ENCODE measurements at regions not wholly inside any gene's neighbourhood (a gene's known extent, or its start where the extent isn't known, plus 50 kb on each side); places are given as distances from the start of the nearest gene placed in this dataset.

- peaks cover 0 to 8% of the 10 kb centered on the region in 2 experiments; a peak in 3 of 5 replicates for H3K9me3 Mint-ChIP-seq
- Histone ChIP-seq H3K23me2 (ENCODE audit: insufficient read length, low read depth, low read length, poor library complexity, severe bottlenecking) (peaks cover 10% of the 10 kb centered on the region), H3K27me3 (ENCODE audit: insufficient read depth, low read length) (peaks cover 7% of the 10 kb centered on the region; the same call in 1 of the 2 replicates), H2BK15ac (ENCODE audit: low read depth, low read length) (no peak overlapping the region), H3K23ac (ENCODE audit: insufficient read length, low read depth, low read length) (no peak overlapping the region), H3K9me3 (ENCODE audit: control insufficient read depth, low read depth, low read length) (no peaks in the 10 kb centered on the region), H3K4me2 (ENCODE audit: insufficient read depth, insufficient read length, low read length) (no peak overlapping the region), H4K20me1 (ENCODE audit: control insufficient read depth, insufficient read depth, insufficient read length) (no peaks in the 10 kb centered on the region), H2AFZ (ENCODE audit: low read length) (no peak overlapping the region), H3K4me1 (ENCODE audit: insufficient read depth, low read length) (no peaks in the 10 kb centered on the region), H3K79me2 (ENCODE audit: insufficient read depth, low read length) (no peaks in the 10 kb centered on the region), H3K27ac (ENCODE audit: insufficient read length, low read depth, low read length) (no peak overlapping the region), H3K18ac (ENCODE audit: insufficient read length, low read depth, low read length) (no peak overlapping the region), H3T11ph (ENCODE audit: low read length) (no peak overlapping the region), H3K9ac (ENCODE audit: extremely low read depth, insufficient read length, low read length) (no peak overlapping the region), H4K5ac (ENCODE audit: insufficient read length, low read depth, low read length) (no peak overlapping the region), H4K91ac (ENCODE audit: insufficient read length, low read depth, low read length) (no peak overlapping the region), H2AK5ac (ENCODE audit: insufficient read length, low read length) (no peak overlapping the region), H2BK120ac (ENCODE audit: low read depth, low read length, poor library complexity, severe bottlenecking) (no peak overlapping the region), H2BK20ac (ENCODE audit: low read depth, low read length, poor library complexity, severe bottlenecking) (no peak overlapping the region), H4K8ac (replicated peaks; ENCODE audit: insufficient read length, low read depth, low read length) (no peak overlapping the region), H2BK12ac (ENCODE audit: insufficient read length, low read depth, low read length) (no peak overlapping the region), H3K79me1 (ENCODE audit: insufficient read depth, low read depth, low read length, poor library complexity, severe bottlenecking) (no peaks in the 10 kb centered on the region), H2BK5ac (ENCODE audit: insufficient read length, low read length) (no peak overlapping the region), H3K14ac (ENCODE audit: insufficient read depth, low read length) (no peak overlapping the region), H3K4ac (ENCODE audit: low read depth, low read length) (no peak overlapping the region), H3K56ac (ENCODE audit: insufficient read length, low read depth, low read length) (no peak overlapping the region)
- no peak for DNase-seq
- H3K4me1 Mint-ChIP-seq: peaks cover 17 to 22% of the 10 kb centered on the region in 2 experiments
- no peak overlapping the region for H3K4me3 Mint-ChIP-seq
- no peak overlapping the region for H3K27ac Mint-ChIP-seq
- TF ChIP-seq, protein P1, sequence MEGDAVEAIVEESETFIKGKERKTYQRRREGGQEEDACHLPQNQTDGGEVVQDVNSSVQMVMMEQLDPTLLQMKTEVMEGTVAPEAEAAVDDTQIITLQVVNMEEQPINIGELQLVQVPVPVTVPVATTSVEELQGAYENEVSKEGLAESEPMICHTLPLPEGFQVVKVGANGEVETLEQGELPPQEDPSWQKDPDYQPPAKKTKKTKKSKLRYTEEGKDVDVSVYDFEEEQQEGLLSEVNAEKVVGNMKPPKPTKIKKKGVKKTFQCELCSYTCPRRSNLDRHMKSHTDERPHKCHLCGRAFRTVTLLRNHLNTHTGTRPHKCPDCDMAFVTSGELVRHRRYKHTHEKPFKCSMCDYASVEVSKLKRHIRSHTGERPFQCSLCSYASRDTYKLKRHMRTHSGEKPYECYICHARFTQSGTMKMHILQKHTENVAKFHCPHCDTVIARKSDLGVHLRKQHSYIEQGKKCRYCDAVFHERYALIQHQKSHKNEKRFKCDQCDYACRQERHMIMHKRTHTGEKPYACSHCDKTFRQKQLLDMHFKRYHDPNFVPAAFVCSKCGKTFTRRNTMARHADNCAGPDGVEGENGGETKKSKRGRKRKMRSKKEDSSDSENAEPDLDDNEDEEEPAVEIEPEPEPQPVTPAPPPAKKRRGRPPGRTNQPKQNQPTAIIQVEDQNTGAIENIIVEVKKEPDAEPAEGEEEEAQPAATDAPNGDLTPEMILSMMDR (conservative IDR thresholded peaks at IDR 0.05): no peak
- peaks cover 72% of the 10 kb centered on the region for H3K27me3 Mint-ChIP-seq (ENCODE audit: low read depth)
- no CpG with 5 or more reads among the region's 1 CpG for WGBS (ENCODE audit: extremely low coverage, insufficient read length, low lambda C conversion rate)
- peaks cover 0 to 8% (median 0%) of the 10 kb centered on the region in 3 experiments; a peak in 1 of 7 replicates for H3K36me3 Mint-ChIP-seq (ENCODE audit: insufficient read depth in 1 of 3, low read depth in 3 of 3)
Observed at GRCh38 chr10:109454691-109455090, 468.6 kb downstream of the XPNPEP1 start.

Measured in H9 (cell line).